ENCODE measurements at regions not wholly inside any gene's neighbourhood (a gene's known extent, or its start where the extent isn't known, plus 50 kb on each side); places are given as distances from the start of the nearest gene placed in this dataset.
"Not testable (repeated sequence)": the region's sequence is repeated elsewhere in the genome, so short reads cannot be mapped to it uniquely, and the experiment has no call there.

DNA sequence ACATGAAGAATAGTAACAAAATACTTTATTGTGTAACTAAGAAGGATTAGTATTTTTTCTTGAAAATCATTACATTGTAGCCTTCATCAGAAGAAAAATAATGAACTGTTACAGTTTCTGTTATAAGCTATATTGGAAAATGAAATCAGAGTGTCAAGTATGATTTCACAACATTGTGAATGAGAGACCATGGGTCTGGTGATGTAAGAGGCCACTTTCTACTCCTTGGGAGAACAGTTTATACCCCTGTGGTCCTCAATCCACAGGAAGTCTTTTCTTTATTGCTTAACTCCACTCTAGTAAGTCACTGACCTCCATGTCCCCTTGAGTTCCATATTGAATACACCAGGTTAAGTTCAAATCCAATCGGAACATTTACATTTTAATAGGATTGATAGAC lies 218.7 kb upstream of the FERMT1 start:
- H3K27ac ChIP-seq, result no peak overlapping the region
- 82 to 96% (median 91%) methylated on average over 1 of the region's 1 CpG for WGBS, 3 donors
- TF ChIP-seq POLR2A (IDR thresholded peaks at IDR 0.05), result no peak
- no peak for TF ChIP-seq EP300 (IDR thresholded peaks at IDR 0.05)
- TF ChIP-seq, protein P1, sequence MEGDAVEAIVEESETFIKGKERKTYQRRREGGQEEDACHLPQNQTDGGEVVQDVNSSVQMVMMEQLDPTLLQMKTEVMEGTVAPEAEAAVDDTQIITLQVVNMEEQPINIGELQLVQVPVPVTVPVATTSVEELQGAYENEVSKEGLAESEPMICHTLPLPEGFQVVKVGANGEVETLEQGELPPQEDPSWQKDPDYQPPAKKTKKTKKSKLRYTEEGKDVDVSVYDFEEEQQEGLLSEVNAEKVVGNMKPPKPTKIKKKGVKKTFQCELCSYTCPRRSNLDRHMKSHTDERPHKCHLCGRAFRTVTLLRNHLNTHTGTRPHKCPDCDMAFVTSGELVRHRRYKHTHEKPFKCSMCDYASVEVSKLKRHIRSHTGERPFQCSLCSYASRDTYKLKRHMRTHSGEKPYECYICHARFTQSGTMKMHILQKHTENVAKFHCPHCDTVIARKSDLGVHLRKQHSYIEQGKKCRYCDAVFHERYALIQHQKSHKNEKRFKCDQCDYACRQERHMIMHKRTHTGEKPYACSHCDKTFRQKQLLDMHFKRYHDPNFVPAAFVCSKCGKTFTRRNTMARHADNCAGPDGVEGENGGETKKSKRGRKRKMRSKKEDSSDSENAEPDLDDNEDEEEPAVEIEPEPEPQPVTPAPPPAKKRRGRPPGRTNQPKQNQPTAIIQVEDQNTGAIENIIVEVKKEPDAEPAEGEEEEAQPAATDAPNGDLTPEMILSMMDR (IDR thresholded peaks at IDR 0.05), result no peak

GRCh38 chr20:6339176-6339575 lies 216.3 kb upstream of the FERMT1 start:
- Histone ChIP-seq H3K27ac (no peak overlapping the region), H3K27me3 (no peaks in the 10 kb centered on the region), H3K36me3 (no peaks in the 10 kb centered on the region), H3K4me3 (no peak overlapping the region), H3K9me3 (no peaks in the 10 kb centered on the region), H3K4me1 (ENCODE audit: insufficient read depth) (no peaks in the 10 kb centered on the region)
- DNase-seq, result no peak
- 81 to 84% (median 83%) methylated on average over 1 of the region's 1 CpG for WGBS, 3 donors
- intact Hi-C loops (cut with DNase I), result no loop called here
- TF ChIP-seq EP300 (IDR thresholded peaks at IDR 0.05) (no peak), POLR2A (IDR thresholded peaks at IDR 0.05) (no peak)
- TF ChIP-seq, protein P1 (IDR thresholded peaks at IDR 0.05), result no peak

More for the DNA sequence above, 218.7 kb upstream of the FERMT1 start:
- H3K36me3 ChIP-seq, result no peaks in the 10 kb centered on the region
- no peaks in the 10 kb centered on the region for H3K27me3 ChIP-seq
- H3K4me3 ChIP-seq, result no peak overlapping the region
- no peaks in the 10 kb centered on the region for H3K9me3 ChIP-seq
- no peaks in the 10 kb centered on the region for H3K4me1 ChIP-seq (ENCODE audit: insufficient read depth)
- intact Hi-C loops (cut with DNase I), result no loop called here
- no peak for DNase-seq

DNA sequence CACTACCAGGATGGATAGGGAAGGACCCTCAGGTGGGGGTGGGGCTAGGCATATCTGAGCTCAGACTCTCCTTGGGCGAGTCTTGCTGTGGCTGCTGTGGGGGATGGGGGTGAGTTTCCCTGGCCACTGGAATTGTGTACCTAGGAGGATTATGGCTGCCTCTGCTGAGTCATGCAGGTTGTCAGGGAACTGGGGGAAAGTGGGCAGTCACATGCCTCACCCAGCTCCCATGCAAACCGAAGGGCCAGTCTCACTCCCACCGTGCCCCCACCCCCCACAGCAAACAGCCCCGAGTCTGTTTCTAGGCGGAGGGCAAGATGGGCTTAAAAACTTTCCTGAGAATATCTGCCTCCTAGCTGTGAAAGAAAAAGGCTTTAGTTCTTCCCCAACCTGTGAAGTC lies 210.3 kb upstream of the FERMT1 start:
- intact Hi-C loops (cut with DNase I), result no loop called here
- WGBS, 3 donors, result 74 to 79% (median 77%) methylated on average over 5 of the region's 5 CpGs
- Histone ChIP-seq H3K9me3 (no peaks in the 10 kb centered on the region), H3K4me1 (ENCODE audit: insufficient read depth) (no peaks in the 10 kb centered on the region), H3K27ac (no peak overlapping the region), H3K36me3 (no peaks in the 10 kb centered on the region), H3K4me3 (no peak overlapping the region), H3K27me3 (no peaks in the 10 kb centered on the region)
- TF ChIP-seq POLR2A (IDR thresholded peaks at IDR 0.05), result no peak
- TF ChIP-seq, protein P1 (IDR thresholded peaks at IDR 0.05), result no peak
- TF ChIP-seq EP300 (IDR thresholded peaks at IDR 0.05), result no peak
- DNase-seq, result no peak

GRCh38 chr20:6321235-6321634 lies 198.4 kb upstream of the FERMT1 start:
- H3K27ac ChIP-seq; DNase-seq; H3K36me3 ChIP-seq; intact Hi-C loops (cut with DNase I); H3K27me3 ChIP-seq; H3K4me3 ChIP-seq; H3K9me3 ChIP-seq; H3K4me1 ChIP-seq (ENCODE audit: insufficient read depth): not testable (repeated sequence)
- WGBS, 3 donors, result 72 to 92% (median 90%) methylated on average over 8 to 18 of the region's 20 CpGs

DNA sequence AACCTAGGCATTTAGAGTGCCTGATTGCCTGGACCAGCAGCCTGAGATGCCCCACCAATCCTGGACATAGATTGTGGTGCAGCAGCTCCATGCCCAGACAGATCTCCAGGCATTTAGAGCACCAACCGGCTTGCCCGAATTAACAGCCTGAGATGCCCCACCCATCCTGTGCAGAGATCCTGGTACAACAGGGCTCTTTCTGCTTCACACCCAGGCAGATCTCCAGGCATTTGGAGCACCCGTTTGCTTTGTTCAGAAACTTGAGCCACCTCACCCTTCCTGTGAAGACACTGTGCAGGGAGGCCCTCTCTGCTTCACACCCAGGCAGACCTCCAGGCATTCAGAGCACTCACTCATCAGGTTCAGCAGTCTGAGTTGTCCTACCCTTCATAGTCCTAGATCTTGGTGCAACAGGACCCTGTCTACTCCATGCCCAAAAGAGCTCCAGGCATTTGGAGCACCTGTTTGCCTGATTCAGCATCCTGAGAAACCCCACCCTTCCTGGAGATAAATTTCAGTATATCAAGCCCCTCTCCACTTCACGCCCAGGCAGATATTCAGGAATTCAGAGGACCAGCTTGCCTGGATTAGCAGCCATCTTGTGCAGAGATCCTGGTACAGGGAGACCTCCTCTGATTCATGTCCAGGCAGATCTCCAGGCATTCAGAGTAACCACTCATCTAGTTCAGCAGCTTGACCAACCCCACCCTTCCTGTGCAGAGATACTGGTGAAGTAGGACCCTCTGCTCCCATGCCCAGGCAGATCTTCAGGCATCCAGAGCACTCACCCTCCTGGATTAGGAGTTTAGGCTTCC lies 189.2 kb upstream of the FERMT1 start:
- intact Hi-C loops (cut with DNase I), result no loop called here
- Histone ChIP-seq H3K36me3 (no peaks in the 10 kb centered on the region), H3K4me1 (ENCODE audit: insufficient read depth) (no peaks in the 10 kb centered on the region), H3K4me3 (no peak overlapping the region), H3K9me3 (no peaks in the 10 kb centered on the region), H3K27me3 (no peaks in the 10 kb centered on the region), H3K27ac (no peak overlapping the region)
- TF ChIP-seq EP300 (IDR thresholded peaks at IDR 0.05) (no peak), POLR2A (IDR thresholded peaks at IDR 0.05) (no peak)
- TF ChIP-seq, protein P1 (IDR thresholded peaks at IDR 0.05), result no peak
- no peak for DNase-seq
- 87 to 94% (median 87%) methylated on average over 4 of the region's 4 CpGs for WGBS, 3 donors

All from ovary (tissue), 7 donors.